Mammary epithelial cell (primary cell): ENCODE measurements at regions not wholly inside any gene's neighbourhood (a gene's known extent, or its start where the extent isn't known, plus 50 kb on each side); places are given as distances from the start of the nearest gene placed in this dataset.

Source experiments
- CTCF ChIP-seq, 2 donors: IDR thresholded peaks in 1 of 2; conservative IDR thresholded peaks in 1 of 2; 2 replicates each; pipeline ENCODE4 v1.5.1; 2011 to 2012; ENCODE audit warnings: inconsistent platforms in 2 of 2, low read length in 2 of 2, mild to moderate bottlenecking in 2 of 2, control low read depth in 1 of 2, low read depth in 1 of 2; ENCODE audit not compliant: insufficient read depth in 1 of 2; ENCODE audit errors: extremely low read depth in 1 of 2
- EZH2 ChIP-seq: IDR thresholded peaks from 2 replicates; pipeline ENCODE4 v1.6.1; 2012; ENCODE audit warnings: low read length, inconsistent platforms, borderline replicate concordance

GRCh38 chr5:38013107-38013506 lies 173.3 kb upstream of the GDNF start:
- TF ChIP-seq CTCF (conservative IDR thresholded peaks at IDR 0.05 in 1 of 2, IDR thresholded peaks at IDR 0.05 in 1 of 2; ENCODE audit: extremely low read depth in 1 of 2, insufficient read depth in 1 of 2, low read depth in 1 of 2, low read length in 2 of 2) (no peak), EZH2 (no peak)
